GM23248 (cell line): ENCODE measurements at regions not wholly inside any gene's neighbourhood (a gene's known extent, or its start where the extent isn't known, plus 50 kb on each side); places are given as distances from the start of the nearest gene placed in this dataset.

Source experiments
- DNase-seq: peaks from one replicate; pipeline ENCODE4 v3.0.0-alpha.2; 2015
- H2AFZ ChIP-seq: fragments of 200-600 bp; sonication (generic); 2 replicates; pipeline ENCODE4 v1.6.1; 2016; ENCODE audit warnings: antibody characterized with exemption
- H3F3A ChIP-seq: fragments of 200-600 bp; sonication (generic); 2 replicates; pipeline ENCODE4 v1.6.1; 2016; ENCODE audit warnings: mild to moderate bottlenecking, antibody characterized with exemption, mixed run types; ENCODE audit not compliant: insufficient read depth
- H3K27ac ChIP-seq: fragments of 200-600 bp; sonication (generic); 2 replicates; pipeline ENCODE4 v1.5.1; 2016; ENCODE audit warnings: mild to moderate bottlenecking
- H3K27me3 ChIP-seq: fragments of 200-600 bp; sonication (generic); replicated peaks from 2 replicates; pipeline ENCODE4 v1.6.1; 2016; ENCODE audit warnings: mild to moderate bottlenecking; ENCODE audit not compliant: insufficient read depth
- H3K36me3 ChIP-seq: fragments of 200-600 bp; sonication (generic); 2 replicates; pipeline ENCODE4 v1.6.1; 2016; ENCODE audit warnings: low read depth, mild to moderate bottlenecking
- H3K4me1 ChIP-seq: fragments of 200-600 bp; sonication (generic); 2 replicates; pipeline ENCODE4 v1.6.1; 2016; ENCODE audit warnings: mild to moderate bottlenecking; ENCODE audit not compliant: insufficient read depth
- H3K4me2 ChIP-seq: fragments of 200-600 bp; sonication (generic); one replicate; pipeline ENCODE4 v1.6.1; 2016; ENCODE audit warnings: mild to moderate bottlenecking; ENCODE audit not compliant: unreplicated experiment
- H3K4me3 ChIP-seq: fragments of 200-600 bp; sonication (generic); 2 replicates; pipeline ENCODE4 v1.5.1; 2016; ENCODE audit warnings: mild to moderate bottlenecking
- H3K79me2 ChIP-seq: fragments of 200-600 bp; sonication (generic); 2 replicates; pipeline ENCODE4 v1.6.1; 2016; ENCODE audit warnings: mild to moderate bottlenecking; ENCODE audit not compliant: insufficient read depth
- H3K9ac ChIP-seq: fragments of 200-600 bp; sonication (generic); 2 replicates; pipeline ENCODE4 v1.6.1; 2016; ENCODE audit warnings: mild to moderate bottlenecking
- H3K9me2 ChIP-seq: fragments of 200-600 bp; sonication (generic); 2 replicates; pipeline ENCODE4 v1.6.1; 2016; ENCODE audit warnings: mixed run types, mild to moderate bottlenecking, moderate library complexity; ENCODE audit not compliant: insufficient read depth
- H3K9me3 ChIP-seq: fragments of 200-600 bp; sonication (generic); one replicate; pipeline ENCODE4 v1.6.1; 2017; ENCODE audit warnings: low read depth
- H4K20me1 ChIP-seq: fragments of 200-600 bp; sonication (generic); 2 replicates; pipeline ENCODE4 v1.6.0; 2016; ENCODE audit not compliant: insufficient read depth
- EZH2 ChIP-seq: fragments of 200-600 bp; sonication (generic); IDR thresholded peaks from 2 replicates; pipeline ENCODE4 v1.6.1; 2018; ENCODE audit warnings: antibody characterized with exemption, mild to moderate bottlenecking; ENCODE audit not compliant: insufficient read depth, poor library complexity, severe bottlenecking
- EZH2phosphoT487 ChIP-seq: fragments of 200-600 bp; sonication (generic); IDR thresholded peaks from 2 replicates; pipeline ENCODE4 v1.6.1; 2018; ENCODE audit warnings: antibody characterized with exemption, moderate library complexity, mild to moderate bottlenecking, low read depth; ENCODE audit not compliant: insufficient read depth
- WGBS, 2 experiments: methylation state at CpG; one replicate each; pipeline ENCODE4 v1.1.6; 2015 to 2017; ENCODE audit warnings: low lambda C conversion rate in 2 of 2, low coverage in 1 of 2; ENCODE audit errors: missing lambda C conversion rate in 2 of 2; 5-methylcytosine and 5-hydroxymethylcytosine counted together
- in situ Hi-C: fragments of 300-500 bp; cut with MboI; formaldehyde crosslinking; loops from 2 replicates; pipeline ENCODE4 v1.15.0; 2020

GRCh38 chr3:62981962-62982361 is 106.7 kb upstream of the CADPS start:
- Histone ChIP-seq H2AFZ (no peak overlapping the region), H4K20me1 (no peaks in the 10 kb centered on the region), H3K4me1 (no peaks in the 10 kb centered on the region), H3F3A (no peaks in the 10 kb centered on the region), H3K4me3 (no peak overlapping the region), H3K4me2 (no peak overlapping the region), H3K27me3 (no peaks in the 10 kb centered on the region; the same call in 1 of the 2 replicates), H3K36me3 (no peaks in the 10 kb centered on the region), H3K9me3 (no peaks in the 10 kb centered on the region), H3K79me2 (no peaks in the 10 kb centered on the region), H3K9ac (no peak overlapping the region), H3K9me2 (no peaks in the 10 kb centered on the region), H3K27ac (no peak overlapping the region)
- in situ Hi-C loops = no loop called here
- DNase-seq = no peak
- TF ChIP-seq EZH2 (no peak), EZH2phosphoT487 (no peak)
- 0 to 3% methylated on average over 1 of the region's 1 CpG for WGBS, 2 experiments

- Histone ChIP-seq H3K79me2 (no peaks in the 10 kb centered on the region), H3F3A (no peaks in the 10 kb centered on the region), H3K9me3 (no peaks in the 10 kb centered on the region), H3K4me1 (no peaks in the 10 kb centered on the region), H3K9me2 (no peaks in the 10 kb centered on the region), H2AFZ (no peak overlapping the region), H3K27ac (no peak overlapping the region), H3K4me3 (no peak overlapping the region), H4K20me1 (no peaks in the 10 kb centered on the region), H3K36me3 (no peaks in the 10 kb centered on the region), H3K4me2 (no peak overlapping the region), H3K9ac (no peak overlapping the region), H3K27me3 (no peaks in the 10 kb centered on the region; the same call in 1 of the 2 replicates)
- no peak for TF ChIP-seq EZH2phosphoT487
- no peak for TF ChIP-seq EZH2
- WGBS, 2 experiments = 63 to 64% methylated on average over 4 of the region's 4 CpGs
- in situ Hi-C loops = no loop called here
- no peak for DNase-seq
Measured at GRCh38 chr3:62982795-62983455, 107.7 kb upstream of the CADPS start.

- no peak overlapping the region for H3K4me2 ChIP-seq
- no peak overlapping the region for H3K4me3 ChIP-seq
- no peaks in the 10 kb centered on the region for H4K20me1 ChIP-seq
- H2AFZ ChIP-seq = no peak overlapping the region
- in situ Hi-C loops = no loop called here
- H3K27ac ChIP-seq = no peak overlapping the region
- TF ChIP-seq EZH2 (no peak), EZH2phosphoT487 (no peak)
- DNase-seq = no peak
- WGBS, 2 experiments = 18 to 23% methylated on average over 1 of the region's 1 CpG
- no peaks in the 10 kb centered on the region for H3K4me1 ChIP-seq
- no peak overlapping the region for H3K9ac ChIP-seq
- H3K79me2 ChIP-seq = no peaks in the 10 kb centered on the region
- no peaks in the 10 kb centered on the region for H3K9me2 ChIP-seq
- no peaks in the 10 kb centered on the region for H3K36me3 ChIP-seq
- no peaks in the 10 kb centered on the region for H3K27me3 ChIP-seq
- H3K9me3 ChIP-seq = no peaks in the 10 kb centered on the region
- H3F3A ChIP-seq = no peaks in the 10 kb centered on the region
Measured at GRCh38 chr3:62986061-62986460, 110.8 kb upstream of the CADPS start.

- Histone ChIP-seq H3K36me3 (no peaks in the 10 kb centered on the region), H3K4me1 (no peaks in the 10 kb centered on the region), H3F3A (no peaks in the 10 kb centered on the region), H3K9ac (no peak overlapping the region), H4K20me1 (no peaks in the 10 kb centered on the region), H3K9me2 (no peaks in the 10 kb centered on the region), H3K4me2 (no peak overlapping the region), H3K9me3 (no peaks in the 10 kb centered on the region), H2AFZ (no peak overlapping the region), H3K27ac (no peak overlapping the region), H3K79me2 (no peaks in the 10 kb centered on the region), H3K27me3 (no peaks in the 10 kb centered on the region), H3K4me3 (no peak overlapping the region)
- in situ Hi-C loops = no loop called here
- no peak for DNase-seq
- 78 to 79% methylated on average over 8 of the region's 8 CpGs for WGBS, 2 experiments
- TF ChIP-seq EZH2phosphoT487 (no peak), EZH2 (no peak)
Measured at GRCh38 chr3:62987721-62988120, 112.5 kb upstream of the CADPS start.
